Left ventricle myocardium inferior (tissue), 1 donor: ENCODE measurements at regions not wholly inside any gene's neighbourhood (a gene's known extent, or its start where the extent isn't known, plus 50 kb on each side); places are given as distances from the start of the nearest gene placed in this dataset.

ENCODE experiments used
- DNase-seq: peaks from one replicate; pipeline ENCODE4 v3.0.0-alpha.2; 2020
- H3K27ac ChIP-seq: fragments of 200-600 bp; replicated peaks from 2 replicates; pipeline ENCODE4 v1.8.0; 2021
- H3K27me3 ChIP-seq: fragments of 200-600 bp; 2 replicates; pipeline ENCODE4 v1.8.0; 2021; ENCODE audit warnings: low read depth
- H3K36me3 ChIP-seq: fragments of 200-600 bp; 2 replicates; pipeline ENCODE4 v1.8.0; 2021
- H3K4me1 ChIP-seq: fragments of 200-600 bp; 2 replicates; pipeline ENCODE4 v1.8.0; 2021
- H3K4me3 ChIP-seq: fragments of 200-600 bp; 2 replicates; pipeline ENCODE4 v1.8.0; 2021; ENCODE audit warnings: mild to moderate bottlenecking, moderate library complexity
- H3K9me3 ChIP-seq: fragments of 200-600 bp; replicated peaks from 2 replicates; pipeline ENCODE4 v1.8.0; 2021
- CTCF ChIP-seq: fragments of 200-600 bp; IDR thresholded peaks from 2 replicates; pipeline ENCODE4 v1.8.0; 2021; ENCODE audit warnings: antibody characterized with exemption, mild to moderate bottlenecking, borderline replicate concordance
- intact Hi-C: fragments of 100-400 bp; cut with micrococcal nuclease; formaldehyde crosslinking; loops from one replicate; pipeline ENCODE4 v1.11.0; 2022
- donor health status: DM: no; HTN: yes; CAD: no; lungs with severe emphysema.

GRCh38 chr2:217639481-217639880 lies 363.3 kb downstream of the TNS1 start:
- no peak overlapping the region for H3K4me3 ChIP-seq
- no peaks in the 10 kb centered on the region for H3K9me3 ChIP-seq
- H3K4me1 ChIP-seq = peaks cover 54% of the 10 kb centered on the region
- no peaks in the 10 kb centered on the region for H3K27me3 ChIP-seq
- DNase-seq = no peak
- H3K27ac ChIP-seq = no peak overlapping the region
- H3K36me3 ChIP-seq = no peaks in the 10 kb centered on the region
- TF ChIP-seq CTCF = no peak
- intact Hi-C loops = no loop called here

- Histone ChIP-seq H3K27me3 (no peaks in the 10 kb centered on the region), H3K27ac (no peak overlapping the region), H3K4me1 (peaks cover 50% of the 10 kb centered on the region), H3K4me3 (no peak overlapping the region), H3K9me3 (no peaks in the 10 kb centered on the region), H3K36me3 (no peaks in the 10 kb centered on the region)
- intact Hi-C loops = no loop called here
- TF ChIP-seq CTCF = no peak
- no peak for DNase-seq
These were observed 364.3 kb downstream of the TNS1 start for GRCh38 chr2:217638533-217638932.

GRCh38 chr2:217638031-217638430 lies 364.8 kb downstream of the TNS1 start:
- H3K9me3 ChIP-seq = no peaks in the 10 kb centered on the region
- no peak overlapping the region for H3K27ac ChIP-seq
- no peaks in the 10 kb centered on the region for H3K27me3 ChIP-seq
- no peak for DNase-seq
- H3K4me3 ChIP-seq = no peak overlapping the region
- H3K36me3 ChIP-seq = no peaks in the 10 kb centered on the region
- TF ChIP-seq CTCF = no peak
- intact Hi-C loops = no loop called here
- peaks cover 49% of the 10 kb centered on the region for H3K4me1 ChIP-seq

- no peak for DNase-seq
- no peak for TF ChIP-seq CTCF
- H3K36me3 ChIP-seq = no peaks in the 10 kb centered on the region
- peak overlapping the region; percentile 10 for H3K27ac ChIP-seq
- H3K27me3 ChIP-seq = no peaks in the 10 kb centered on the region
- no peaks in the 10 kb centered on the region for H3K9me3 ChIP-seq
- H3K4me3 ChIP-seq = no peak overlapping the region
- H3K4me1 ChIP-seq = peaks cover 54% of the 10 kb centered on the region
- intact Hi-C loops = no loop called here
These were observed 365.7 kb downstream of the TNS1 start for GRCh38 chr2:217636991-217637561.

GRCh38 chr2:217636578-217636977 lies 366.2 kb downstream of the TNS1 start:
- intact Hi-C loops = no loop called here
- peaks cover 58% of the 10 kb centered on the region for H3K4me1 ChIP-seq
- H3K4me3 ChIP-seq = no peak overlapping the region
- no peak for TF ChIP-seq CTCF
- H3K9me3 ChIP-seq = no peaks in the 10 kb centered on the region
- H3K36me3 ChIP-seq = no peaks in the 10 kb centered on the region
- no peak for DNase-seq
- H3K27ac ChIP-seq = no peak overlapping the region
- no peaks in the 10 kb centered on the region for H3K27me3 ChIP-seq
